GM23248 (cell line): ENCODE measurements at regions not wholly inside any gene's neighbourhood (a gene's known extent, or its start where the extent isn't known, plus 50 kb on each side); places are given as distances from the start of the nearest gene placed in this dataset.

ENCODE experiments used
- EZH2 ChIP-seq: fragments of 200-600 bp; sonication (generic); IDR thresholded peaks from 2 replicates; pipeline ENCODE4 v1.6.1; 2018; ENCODE audit warnings: antibody characterized with exemption, mild to moderate bottlenecking; ENCODE audit not compliant: insufficient read depth, poor library complexity, severe bottlenecking
- EZH2phosphoT487 ChIP-seq: fragments of 200-600 bp; sonication (generic); IDR thresholded peaks from 2 replicates; pipeline ENCODE4 v1.6.1; 2018; ENCODE audit warnings: antibody characterized with exemption, moderate library complexity, mild to moderate bottlenecking, low read depth; ENCODE audit not compliant: insufficient read depth

GRCh38 chr2:6750411-6751158 is 115.1 kb downstream of the CMPK2 start:
- TF ChIP-seq EZH2phosphoT487 = no peak
- no peak for TF ChIP-seq EZH2
